ENCODE measurements at regions not wholly inside any gene's neighbourhood (a gene's known extent, or its start where the extent isn't known, plus 50 kb on each side); places are given as distances from the start of the nearest gene placed in this dataset.
"Not testable (repeated sequence)": the region's sequence is repeated elsewhere in the genome, so short reads cannot be mapped to it uniquely, and the experiment has no call there.

DNA sequence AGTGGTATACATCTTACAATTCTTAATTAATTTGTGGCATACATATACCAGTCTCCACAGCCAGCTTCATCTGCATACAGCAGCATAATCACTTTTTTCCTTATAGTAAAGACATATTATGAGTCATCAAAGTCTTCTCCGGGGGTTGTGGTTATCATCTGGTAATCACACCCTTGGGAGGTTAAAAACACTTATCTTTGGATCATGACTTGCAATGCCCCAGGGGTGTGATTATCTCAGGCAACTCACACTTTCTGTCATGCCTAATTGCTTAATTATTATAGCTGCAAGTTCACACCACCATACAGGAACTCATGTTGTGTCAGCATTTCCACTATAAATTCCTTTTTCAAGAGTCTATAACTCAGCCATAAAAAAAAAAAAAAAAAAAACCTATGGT is 218.4 kb downstream of the ANXA1 start:
- no peak for ATAC-seq
- no peaks in the 10 kb centered on the region for H3K36me3 Mint-ChIP-seq
- no peak overlapping the region for H3K4me3 Mint-ChIP-seq
- CTCF ChIA-PET = no interaction called here
- H3K9me3 Mint-ChIP-seq (ENCODE audit: low read depth) = no peaks in the 10 kb centered on the region
- no peaks in the 10 kb centered on the region for H3K27me3 Mint-ChIP-seq
- no peaks in the 10 kb centered on the region for H3K4me1 Mint-ChIP-seq
- H3K27ac Mint-ChIP-seq = no peak overlapping the region
- DNase-seq = no peak

DNA sequence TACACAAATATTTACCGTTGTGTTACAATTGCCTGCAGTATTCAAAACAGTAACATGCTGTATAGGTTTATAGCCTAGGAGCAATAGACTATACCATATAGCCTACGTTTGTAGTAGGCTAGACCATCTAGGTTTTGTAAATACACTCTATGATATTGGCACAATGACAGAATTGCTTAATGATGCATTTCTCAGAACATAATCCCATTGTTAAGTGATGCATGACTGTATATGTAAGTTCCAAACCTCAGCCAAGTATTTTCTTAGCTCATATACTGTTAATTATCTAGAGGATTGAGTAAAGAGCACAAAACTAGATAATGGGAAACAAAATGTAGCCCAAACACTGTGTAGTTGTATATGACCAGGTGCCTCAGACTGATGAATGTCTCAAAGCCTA is 220.1 kb downstream of the ANXA1 start:
- ATAC-seq (no peak), DNase-seq (no peak)
- no peaks in the 10 kb centered on the region for H3K9me3 Mint-ChIP-seq (ENCODE audit: low read depth)

DNA sequence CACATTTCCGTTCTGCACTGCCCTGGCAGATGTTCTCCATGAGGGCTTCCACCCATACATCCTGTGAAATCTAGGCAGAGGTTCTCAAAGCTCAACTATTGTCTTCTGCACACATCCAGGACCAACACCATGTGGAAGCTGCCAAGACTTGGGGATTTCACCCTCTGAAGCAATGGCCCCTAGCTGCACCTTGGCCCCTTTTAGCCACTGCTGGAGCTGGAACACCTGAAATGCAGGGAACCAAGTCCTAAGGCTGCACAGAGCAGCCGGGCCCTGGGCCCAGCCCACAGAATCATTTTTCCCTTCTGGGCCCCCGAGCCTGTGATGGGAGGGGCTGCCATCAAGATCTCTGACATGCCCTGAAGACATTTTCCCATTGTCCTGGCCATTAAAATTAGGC is 228.7 kb downstream of the ANXA1 start:
- CTCF ChIA-PET = no interaction called here
- Mint-ChIP-seq H3K36me3 (no peaks in the 10 kb centered on the region), H3K9me3 (ENCODE audit: low read depth) (no peaks in the 10 kb centered on the region), H3K27me3 (no peaks in the 10 kb centered on the region), H3K4me3 (no peak overlapping the region), H3K4me1 (no peaks in the 10 kb centered on the region), H3K27ac (no peak overlapping the region)
- DNase-seq = no peak
- no peak for ATAC-seq

More for the DNA sequence above, 220.1 kb downstream of the ANXA1 start:
- no peak overlapping the region for H3K4me3 Mint-ChIP-seq
- CTCF ChIA-PET = no interaction called here
- no peaks in the 10 kb centered on the region for H3K4me1 Mint-ChIP-seq
- no peaks in the 10 kb centered on the region for H3K36me3 Mint-ChIP-seq
- H3K27ac Mint-ChIP-seq = no peak overlapping the region
- H3K27me3 Mint-ChIP-seq = no peaks in the 10 kb centered on the region

DNA sequence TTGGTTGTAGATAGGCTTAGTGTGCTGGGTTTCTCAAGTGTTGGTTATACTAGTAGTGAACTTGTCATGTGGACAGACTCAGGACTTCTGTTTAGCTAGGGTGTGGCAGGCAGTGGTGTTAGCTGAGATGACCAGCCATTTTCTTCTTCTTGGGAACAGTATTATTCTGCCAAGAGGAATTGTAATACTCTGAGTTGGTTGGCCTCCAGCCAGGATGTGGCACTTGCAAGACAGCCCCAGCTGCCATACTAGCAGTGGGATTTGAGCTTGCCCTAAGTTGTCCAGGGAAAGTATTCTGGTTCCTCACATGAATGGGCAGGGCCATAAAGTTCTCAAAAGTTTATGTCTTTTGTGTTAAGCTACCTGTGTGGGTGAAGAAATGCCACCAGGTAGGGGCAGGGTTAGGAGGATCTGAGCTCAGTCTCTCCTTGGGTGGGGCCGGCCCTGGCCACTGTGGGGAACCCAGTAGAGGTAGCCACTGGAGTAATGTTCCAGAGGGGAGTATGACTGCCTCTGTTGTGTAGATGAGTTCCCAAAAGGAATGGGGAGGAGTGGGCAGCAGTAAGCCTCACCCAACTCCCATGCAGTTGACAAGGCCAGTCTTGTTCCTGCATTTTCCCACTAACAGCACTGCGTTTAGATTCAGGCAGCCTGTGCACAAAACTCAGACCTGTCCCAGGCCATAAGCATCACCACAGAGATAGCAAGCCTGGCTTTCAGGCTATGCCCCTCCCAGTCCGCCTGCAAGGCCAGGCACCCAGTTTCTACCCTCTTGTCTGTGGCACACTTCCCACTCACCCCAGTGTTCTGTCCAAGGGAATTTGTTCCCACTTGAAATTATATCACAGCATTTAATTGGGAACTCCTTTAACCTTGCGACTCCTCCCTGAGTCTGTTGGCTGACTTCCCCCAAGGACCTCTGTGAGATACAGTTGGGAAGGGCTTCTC is 250.7 kb downstream of the ANXA1 start:
- no peak overlapping the region for H3K4me3 Mint-ChIP-seq
- no peak for DNase-seq
- no peak for ATAC-seq
- H3K4me1 Mint-ChIP-seq = no peaks in the 10 kb centered on the region
- CTCF ChIA-PET = no interaction called here
- H3K36me3 Mint-ChIP-seq = no peaks in the 10 kb centered on the region
- no peaks in the 10 kb centered on the region for H3K9me3 Mint-ChIP-seq (ENCODE audit: low read depth)
- H3K27me3 Mint-ChIP-seq = no peaks in the 10 kb centered on the region
- H3K27ac Mint-ChIP-seq = no peak overlapping the region

DNA sequence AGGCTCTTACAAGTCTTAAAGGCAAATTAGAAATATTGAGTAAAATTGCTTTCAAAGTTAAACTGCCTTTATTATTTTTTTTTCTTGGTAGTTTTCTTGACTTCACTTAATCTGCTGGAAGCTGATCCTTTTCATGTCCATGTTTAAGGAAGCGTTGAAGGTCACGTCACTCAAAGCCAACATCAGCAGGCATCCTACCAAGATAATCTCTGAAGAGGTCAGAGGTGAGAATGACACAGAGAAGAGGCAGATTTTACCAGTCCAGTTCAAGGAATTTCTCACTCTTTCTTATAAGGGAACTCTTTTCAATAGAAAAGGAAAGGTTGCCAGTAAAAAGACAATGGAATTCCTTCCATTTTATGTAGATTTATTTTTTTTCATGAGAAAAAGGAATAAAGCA is 259.8 kb downstream of the ANXA1 start:
- H3K4me1 Mint-ChIP-seq = no peaks in the 10 kb centered on the region

DNA sequence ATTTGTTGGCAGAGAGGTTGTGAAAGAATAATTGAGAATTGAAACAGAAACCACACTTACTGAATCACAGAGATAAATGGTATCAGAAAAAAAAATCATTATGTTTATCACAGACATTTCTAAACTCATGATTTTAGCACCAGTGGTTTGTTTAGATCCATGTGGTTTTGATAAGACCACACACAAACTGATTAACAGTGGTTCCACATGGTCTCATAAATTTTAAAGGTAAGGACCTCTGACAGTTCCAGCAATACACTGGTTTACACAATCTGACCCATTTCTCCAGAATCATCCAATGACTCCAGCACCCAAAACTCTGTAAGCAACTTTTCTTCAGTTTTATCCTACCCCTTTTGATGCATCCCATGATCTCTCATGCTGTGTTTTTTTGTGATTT is 261.2 kb downstream of the ANXA1 start:
- no peaks in the 10 kb centered on the region for H3K9me3 Mint-ChIP-seq (ENCODE audit: low read depth)
- H3K36me3 Mint-ChIP-seq = no peaks in the 10 kb centered on the region
- no peaks in the 10 kb centered on the region for H3K27me3 Mint-ChIP-seq
- H3K4me1 Mint-ChIP-seq = no peaks in the 10 kb centered on the region
- DNase-seq (no peak), ATAC-seq (no peak)
- no peak overlapping the region for H3K4me3 Mint-ChIP-seq
- no peak overlapping the region for H3K27ac Mint-ChIP-seq
- CTCF ChIA-PET = no interaction called here

More for the DNA sequence above, 259.8 kb downstream of the ANXA1 start:
- H3K27me3 Mint-ChIP-seq = no peaks in the 10 kb centered on the region
- no peaks in the 10 kb centered on the region for H3K9me3 Mint-ChIP-seq (ENCODE audit: low read depth)
- DNase-seq (no peak), ATAC-seq (no peak)
- no peak overlapping the region for H3K27ac Mint-ChIP-seq
- H3K36me3 Mint-ChIP-seq = no peaks in the 10 kb centered on the region
- CTCF ChIA-PET = no interaction called here
- H3K4me3 Mint-ChIP-seq = no peak overlapping the region

DNA sequence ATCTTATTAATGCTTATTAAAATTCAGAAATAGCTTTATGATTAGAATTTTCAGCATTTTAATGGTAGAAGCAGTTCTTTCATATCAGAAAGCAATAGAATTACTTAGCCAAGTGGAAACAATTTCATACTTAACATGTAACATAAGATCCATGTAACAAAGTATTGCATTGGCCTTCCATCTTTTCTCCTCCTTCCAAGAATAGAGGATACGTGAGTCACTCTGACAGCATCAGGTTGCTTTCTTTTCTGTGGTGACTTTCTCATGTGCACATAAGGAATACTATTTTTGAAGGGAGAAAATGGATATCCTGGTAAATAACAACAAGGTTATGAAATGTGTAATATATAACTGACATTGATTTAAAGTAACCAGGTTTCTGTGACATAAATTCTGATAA is 272.2 kb downstream of the ANXA1 start:
- no peaks in the 10 kb centered on the region for H3K27me3 Mint-ChIP-seq
- CTCF ChIA-PET = no interaction called here
- H3K9me3 Mint-ChIP-seq (ENCODE audit: low read depth) = peaks cover under 1% of the 10 kb centered on the region
- no peaks in the 10 kb centered on the region for H3K4me1 Mint-ChIP-seq
- no peaks in the 10 kb centered on the region for H3K36me3 Mint-ChIP-seq
- no peak for DNase-seq
- no peak overlapping the region for H3K4me3 Mint-ChIP-seq
- H3K27ac Mint-ChIP-seq = no peak overlapping the region
- no peak for ATAC-seq

DNA sequence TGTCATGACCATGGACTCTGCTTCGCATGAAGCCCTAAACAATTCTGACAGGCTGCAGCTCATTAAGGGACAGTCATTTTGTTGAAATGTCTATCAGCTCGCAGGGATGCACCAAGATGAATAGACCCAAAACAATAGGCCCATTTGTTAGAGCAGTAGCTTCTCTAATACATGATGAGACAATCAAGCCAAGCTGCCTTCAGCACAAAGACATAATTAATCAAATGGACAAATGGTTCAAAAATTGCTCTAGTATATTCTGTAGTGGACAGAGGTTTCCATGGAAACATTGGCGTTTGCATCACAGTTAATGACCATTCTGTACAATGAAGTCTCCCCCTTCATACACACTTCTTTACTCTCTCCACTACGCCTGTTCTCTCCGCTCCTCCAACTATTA is 274.6 kb downstream of the ANXA1 start:
- H3K36me3 Mint-ChIP-seq = no peaks in the 10 kb centered on the region
- DNase-seq (no peak), ATAC-seq (no peak)
- H3K4me3 Mint-ChIP-seq = no peak overlapping the region
- peaks cover 2% of the 10 kb centered on the region for H3K9me3 Mint-ChIP-seq (ENCODE audit: low read depth)
- CTCF ChIA-PET = no interaction called here
- no peak overlapping the region for H3K27ac Mint-ChIP-seq
- no peaks in the 10 kb centered on the region for H3K4me1 Mint-ChIP-seq
- H3K27me3 Mint-ChIP-seq = no peaks in the 10 kb centered on the region

DNA sequence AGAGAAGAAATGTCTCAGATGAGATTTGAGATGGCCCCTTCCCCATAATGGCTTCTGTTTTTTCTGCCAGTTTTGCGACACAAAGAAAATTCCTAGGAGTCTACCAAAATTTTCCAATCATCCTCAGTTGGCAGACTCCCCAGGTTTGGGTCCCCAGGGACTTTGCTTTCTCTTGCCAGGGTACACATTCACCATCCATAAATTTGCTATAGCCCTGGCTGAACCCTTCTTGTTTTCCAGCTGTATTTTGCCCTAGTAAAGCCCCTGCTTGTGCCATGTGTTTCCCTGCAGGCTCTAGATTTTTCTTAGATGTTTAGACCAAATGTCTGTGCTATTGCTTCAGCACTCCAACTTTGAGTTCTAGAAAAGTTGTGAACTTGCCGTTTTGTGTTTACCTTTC is 283.2 kb downstream of the ANXA1 start:
- H3K36me3 Mint-ChIP-seq = no peaks in the 10 kb centered on the region
- ATAC-seq = no peak
- CTCF ChIA-PET = no interaction called here
- H3K27ac Mint-ChIP-seq = no peak overlapping the region
- H3K27me3 Mint-ChIP-seq = no peaks in the 10 kb centered on the region
- H3K4me3 Mint-ChIP-seq = no peak overlapping the region
- DNase-seq = no peak
- H3K9me3 Mint-ChIP-seq (ENCODE audit: low read depth) = no peaks in the 10 kb centered on the region
- H3K4me1 Mint-ChIP-seq = no peaks in the 10 kb centered on the region

DNA sequence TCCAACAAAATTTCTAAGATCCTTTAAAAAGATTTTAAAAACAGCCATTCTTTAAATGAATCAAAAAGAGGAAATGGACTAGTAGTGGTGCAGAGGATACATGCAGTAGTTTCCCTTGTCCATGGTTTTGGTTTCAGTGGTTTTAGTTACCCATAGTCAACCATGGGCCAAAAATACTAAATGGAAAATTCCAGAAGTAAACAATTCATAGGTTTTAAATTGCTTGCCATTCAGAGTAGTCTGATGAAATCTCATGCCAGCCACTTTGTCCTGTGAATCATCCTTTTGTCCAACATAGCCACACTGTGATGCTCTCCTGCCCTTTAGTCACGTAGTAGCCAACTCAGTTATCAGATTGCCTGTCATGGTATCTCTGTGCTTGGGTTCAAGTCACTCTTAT is 286.1 kb downstream of the ANXA1 start:
- no peak for DNase-seq
- Mint-ChIP-seq H3K36me3 (no peaks in the 10 kb centered on the region), H3K27ac (no peak overlapping the region), H3K4me1 (no peaks in the 10 kb centered on the region), H3K27me3 (no peaks in the 10 kb centered on the region), H3K4me3 (no peak overlapping the region), H3K9me3 (ENCODE audit: low read depth) (no peaks in the 10 kb centered on the region)
- CTCF ChIA-PET = no interaction called here
- ATAC-seq = no peak

DNA sequence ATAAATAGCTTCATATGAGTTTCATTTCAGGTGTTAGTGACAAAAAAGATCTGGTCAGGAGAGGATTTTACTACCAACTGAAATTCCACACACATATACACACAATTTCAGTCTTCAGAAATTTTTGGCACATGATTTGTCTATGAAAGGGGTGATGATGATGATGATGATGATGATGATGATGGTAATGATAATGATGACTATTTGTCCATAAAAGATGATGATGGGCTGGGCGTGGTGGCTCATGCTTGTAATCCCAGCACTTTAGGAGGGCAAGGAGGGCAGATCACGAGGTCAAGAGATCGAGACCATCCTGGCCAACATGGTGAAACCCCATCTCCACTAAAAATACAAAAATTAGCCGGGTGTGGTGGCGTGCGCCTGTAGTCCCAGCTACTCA is 288.2 kb downstream of the ANXA1 start:
- H3K27ac Mint-ChIP-seq; ATAC-seq; DNase-seq; H3K4me1 Mint-ChIP-seq; H3K36me3 Mint-ChIP-seq; H3K27me3 Mint-ChIP-seq; H3K4me3 Mint-ChIP-seq; CTCF ChIA-PET; H3K9me3 Mint-ChIP-seq (ENCODE audit: low read depth): not testable (repeated sequence)

DNA sequence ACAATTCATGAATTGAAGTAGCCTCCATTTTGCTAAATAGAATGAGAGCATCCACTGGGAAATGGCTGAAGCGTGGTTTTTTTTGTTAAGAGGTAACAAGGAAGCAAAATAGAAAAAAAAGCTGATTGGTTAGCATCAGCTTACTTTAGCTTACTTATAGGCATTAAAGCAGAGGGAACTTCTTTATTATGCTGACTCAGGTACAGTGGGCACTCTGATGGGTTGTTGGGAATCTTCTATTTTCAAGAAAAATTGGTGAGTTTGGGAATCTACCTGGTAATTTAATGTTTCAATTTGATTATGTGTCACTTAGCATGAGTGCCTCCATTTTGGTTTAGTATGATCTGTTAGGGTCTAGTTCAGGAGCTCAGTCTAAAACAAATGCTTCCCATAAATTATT is 289.6 kb downstream of the ANXA1 start:
- Mint-ChIP-seq H3K27ac (no peak overlapping the region), H3K27me3 (no peaks in the 10 kb centered on the region), H3K36me3 (no peaks in the 10 kb centered on the region), H3K4me1 (no peaks in the 10 kb centered on the region), H3K9me3 (ENCODE audit: low read depth) (no peaks in the 10 kb centered on the region), H3K4me3 (no peak overlapping the region)
- no peak for ATAC-seq
- DNase-seq = no peak
- CTCF ChIA-PET = no interaction called here

DNA sequence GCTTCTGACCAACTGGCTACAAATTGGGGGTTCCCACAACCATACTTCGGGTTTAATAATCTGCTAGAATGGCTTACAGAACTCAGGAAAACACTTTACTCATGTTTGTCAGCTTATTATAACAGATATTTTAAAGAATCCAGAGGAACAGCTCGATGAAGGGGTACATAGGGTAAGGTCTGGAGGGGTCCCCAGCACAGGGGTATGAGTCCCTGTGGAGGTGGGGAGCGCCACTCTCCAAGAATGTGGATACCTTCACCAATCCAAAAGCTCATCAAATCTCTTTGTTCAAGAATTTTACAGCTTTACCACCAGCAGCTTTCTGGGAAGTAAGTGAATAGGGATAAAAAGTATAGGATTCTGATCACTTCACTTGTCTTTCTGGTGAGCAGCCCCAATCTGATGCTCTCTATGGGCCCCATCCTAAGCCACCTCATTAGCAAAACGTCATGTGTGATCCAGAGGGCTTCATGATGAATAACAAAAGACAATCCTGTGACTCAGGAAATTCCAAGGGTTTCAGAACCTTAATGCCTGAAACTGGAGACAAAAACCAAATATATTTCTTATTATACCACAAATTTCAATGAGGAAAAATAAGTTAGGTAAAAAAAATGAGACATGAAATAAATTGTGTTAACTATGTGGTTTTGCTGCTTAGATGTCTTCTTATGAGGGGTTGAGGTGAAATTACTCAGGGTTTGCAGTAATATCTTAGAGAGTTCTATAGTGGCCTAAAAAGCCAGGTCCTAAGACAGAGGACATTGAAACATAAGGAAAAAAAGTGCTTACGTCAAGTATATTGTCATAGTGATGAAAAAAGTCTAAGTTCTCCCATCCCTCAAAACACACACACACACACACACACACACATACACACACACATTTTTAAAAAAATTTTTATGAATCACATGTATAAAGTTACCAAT is 290.5 kb downstream of the ANXA1 start:
- Mint-ChIP-seq H3K9me3 (ENCODE audit: low read depth) (no peaks in the 10 kb centered on the region), H3K27ac (no peak overlapping the region), H3K27me3 (no peaks in the 10 kb centered on the region), H3K36me3 (no peaks in the 10 kb centered on the region), H3K4me3 (no peak overlapping the region), H3K4me1 (no peaks in the 10 kb centered on the region)
- no peak for ATAC-seq
- DNase-seq = no peak
- CTCF ChIA-PET = no interaction called here

DNA sequence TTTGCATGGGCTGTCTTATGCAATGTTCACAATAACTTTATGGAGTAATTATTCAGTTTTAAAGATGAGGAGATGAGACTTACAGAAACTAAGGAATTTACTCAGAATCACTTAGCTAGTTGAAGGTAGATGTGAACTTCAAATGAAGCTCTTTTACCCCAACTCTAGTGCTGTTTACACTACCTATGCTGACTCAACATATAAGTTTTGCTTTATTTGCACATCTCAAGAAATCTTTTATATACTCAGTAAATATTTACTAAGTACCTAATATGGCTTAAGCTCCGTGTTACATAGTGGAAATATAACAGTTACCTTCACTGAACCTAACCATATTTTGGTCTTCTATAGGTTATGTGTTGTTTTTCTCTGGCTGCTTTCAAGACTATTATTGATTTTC is 293.2 kb downstream of the ANXA1 start:
- no peaks in the 10 kb centered on the region for H3K27me3 Mint-ChIP-seq
- no peak overlapping the region for H3K27ac Mint-ChIP-seq
- DNase-seq (no peak), ATAC-seq (no peak)
- CTCF ChIA-PET = no interaction called here
- no peak overlapping the region for H3K4me3 Mint-ChIP-seq
- no peaks in the 10 kb centered on the region for H3K4me1 Mint-ChIP-seq
- no peaks in the 10 kb centered on the region for H3K9me3 Mint-ChIP-seq (ENCODE audit: low read depth)
- no peaks in the 10 kb centered on the region for H3K36me3 Mint-ChIP-seq
